Gastroesophageal sphincter (tissue), 4 donors: ENCODE measurements at regions not wholly inside any gene's neighbourhood (a gene's known extent, or its start where the extent isn't known, plus 50 kb on each side); places are given as distances from the start of the nearest gene placed in this dataset.

Source experiments
- ATAC-seq: fragments of 150-250 bp; one replicate; pipeline ENCODE4 v1.9.1; 2016; ENCODE audit warnings: mild to moderate bottlenecking, moderate library complexity
- H3K27ac ChIP-seq, 4 donors: fragments of 200-600 bp; sonication (generic) in 3 of 4; 1 replicate in 3 of 4; 2 replicates in 1 of 4; pipeline ENCODE4 v1.5.1; 2016 to 2019
- H3K27me3 ChIP-seq: fragments of 200-600 bp; sonication (generic); one replicate; pipeline ENCODE4 v1.5.1; 2019
- H3K36me3 ChIP-seq, 2 donors: fragments of 200-600 bp; sonication (generic); one replicate each; pipeline ENCODE4 v1.5.1; 2019; ENCODE audit warnings: control low read depth in 1 of 2
- H3K4me1 ChIP-seq, 3 donors: fragments of 200-600 bp; sonication (generic); 1 replicate in 2 of 3; 2 replicates in 1 of 3; pipeline ENCODE4 v1.5.1; 2016 to 2019; ENCODE audit warnings: control low read depth in 2 of 3
- H3K4me3 ChIP-seq, 2 donors: fragments of 200-600 bp; sonication (generic); one replicate each; pipeline ENCODE4 v1.5.1; 2019; ENCODE audit warnings: mild to moderate bottlenecking in 1 of 2, moderate library complexity in 1 of 2
- H3K9me3 ChIP-seq, 3 donors: fragments of 200-600 bp; sonication (generic); one replicate each; pipeline ENCODE4 v1.5.1; 2017 to 2019; ENCODE audit warnings: control low read depth in 2 of 3
- EP300 ChIP-seq: sonication (generic); formaldehyde crosslinking; IDR thresholded peaks from one replicate; pipeline ENCODE4 v1.6.1; 2017; ENCODE audit warnings: antibody characterized with exemption, mild to moderate bottlenecking
- POLR2A ChIP-seq, 2 donors: fragments of 450-650 bp; IDR thresholded peaks; one replicate each; pipeline ENCODE4 v1.6.1; 2017; ENCODE audit warnings: antibody characterized with exemption in 2 of 2, mild to moderate bottlenecking in 2 of 2, moderate library complexity in 1 of 2
- POLR2AphosphoS5 ChIP-seq: sonication (generic); formaldehyde crosslinking; IDR thresholded peaks from one replicate; pipeline ENCODE4 v1.6.1; 2017; ENCODE audit warnings: antibody characterized with exemption
- WGBS, 2 donors: methylation state at CpG; one replicate each; pipeline ENCODE4 v1.1.5; 2018; ENCODE audit warnings: low coverage in 1 of 2; 5-methylcytosine and 5-hydroxymethylcytosine counted together
- TF ChIP-seq, protein P1 (sequence below), 4 experiments: fragments of 200-600 bp in 2 of 4; fragments of 450-650 bp in 2 of 4; sonication (generic) in 1 of 4; IDR thresholded peaks; one replicate each; pipeline ENCODE4 v1.5.1; 2017 to 2019; ENCODE audit warnings: antibody characterized with exemption in 4 of 4, mild to moderate bottlenecking in 2 of 4, moderate library complexity in 2 of 4

DNA sequence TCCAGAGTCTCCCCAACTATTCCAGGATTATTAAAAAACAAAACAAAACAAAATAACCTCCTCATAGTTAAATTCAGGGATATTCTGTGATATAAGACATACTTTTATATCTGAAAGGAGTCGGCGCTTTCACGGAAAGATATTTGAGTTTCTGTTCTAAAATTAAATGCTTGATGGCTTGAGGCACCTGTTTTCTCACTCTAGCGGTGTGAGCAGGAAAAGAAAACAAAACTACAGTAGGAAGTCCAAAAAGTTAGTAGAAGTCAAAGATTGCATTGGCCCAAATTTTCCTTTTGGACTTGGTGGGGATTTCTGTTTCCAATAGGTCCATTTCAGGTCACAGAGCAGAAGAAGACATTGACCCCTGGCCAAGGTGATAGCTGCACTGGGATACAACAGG lies 716.1 kb upstream of the POT1 start:
- Histone ChIP-seq H3K4me1 (no peaks in the 10 kb centered on the region), H3K27ac (no peak overlapping the region), H3K9me3 (no peaks in the 10 kb centered on the region), H3K36me3 (no peaks in the 10 kb centered on the region), H3K4me3 (no peak overlapping the region), H3K27me3 (no peaks in the 10 kb centered on the region)
- 76 to 78% methylated on average over 4 of the region's 4 CpGs for WGBS, 2 donors
- ATAC-seq, result no peak
- TF ChIP-seq POLR2AphosphoS5 (no peak), POLR2A (IDR thresholded peaks at IDR 0.05) (no peak), EP300 (no peak)
- TF ChIP-seq, protein P1, sequence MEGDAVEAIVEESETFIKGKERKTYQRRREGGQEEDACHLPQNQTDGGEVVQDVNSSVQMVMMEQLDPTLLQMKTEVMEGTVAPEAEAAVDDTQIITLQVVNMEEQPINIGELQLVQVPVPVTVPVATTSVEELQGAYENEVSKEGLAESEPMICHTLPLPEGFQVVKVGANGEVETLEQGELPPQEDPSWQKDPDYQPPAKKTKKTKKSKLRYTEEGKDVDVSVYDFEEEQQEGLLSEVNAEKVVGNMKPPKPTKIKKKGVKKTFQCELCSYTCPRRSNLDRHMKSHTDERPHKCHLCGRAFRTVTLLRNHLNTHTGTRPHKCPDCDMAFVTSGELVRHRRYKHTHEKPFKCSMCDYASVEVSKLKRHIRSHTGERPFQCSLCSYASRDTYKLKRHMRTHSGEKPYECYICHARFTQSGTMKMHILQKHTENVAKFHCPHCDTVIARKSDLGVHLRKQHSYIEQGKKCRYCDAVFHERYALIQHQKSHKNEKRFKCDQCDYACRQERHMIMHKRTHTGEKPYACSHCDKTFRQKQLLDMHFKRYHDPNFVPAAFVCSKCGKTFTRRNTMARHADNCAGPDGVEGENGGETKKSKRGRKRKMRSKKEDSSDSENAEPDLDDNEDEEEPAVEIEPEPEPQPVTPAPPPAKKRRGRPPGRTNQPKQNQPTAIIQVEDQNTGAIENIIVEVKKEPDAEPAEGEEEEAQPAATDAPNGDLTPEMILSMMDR (IDR thresholded peaks at IDR 0.05), result no peak

DNA sequence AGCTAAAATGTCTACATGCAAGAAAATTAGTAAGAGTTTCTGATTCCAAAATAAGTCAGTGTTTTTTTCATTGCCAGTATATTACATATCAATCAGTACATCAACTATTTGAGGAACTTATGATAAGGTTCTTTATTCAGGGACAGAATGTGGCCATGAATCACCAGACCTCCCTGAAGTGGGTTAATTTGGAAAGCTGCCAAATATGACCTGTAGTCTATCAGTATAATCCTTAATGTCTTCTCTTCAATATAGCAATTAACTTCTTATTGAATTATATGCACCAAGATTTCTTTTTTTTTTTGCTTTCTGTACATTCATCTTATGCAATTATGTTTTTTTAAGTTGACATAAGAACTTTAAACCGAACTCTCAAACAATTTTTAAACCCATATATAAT lies 714.5 kb upstream of the POT1 start:
- Histone ChIP-seq H3K27ac (no peak overlapping the region), H3K4me1 (no peaks in the 10 kb centered on the region), H3K27me3 (no peaks in the 10 kb centered on the region), H3K9me3 (no peaks in the 10 kb centered on the region), H3K4me3 (no peak overlapping the region), H3K36me3 (no peaks in the 10 kb centered on the region)
- WGBS, 2 donors, result 47% methylated on average over 1 of the region's 1 CpG; no CpG with 5 or more reads in 1 of the 2 donors
- TF ChIP-seq EP300, result no peak
- no peak for TF ChIP-seq POLR2AphosphoS5
- no peak for TF ChIP-seq POLR2A (IDR thresholded peaks at IDR 0.05)
- TF ChIP-seq, protein P1 (IDR thresholded peaks at IDR 0.05), result no peak
- no peak for ATAC-seq

DNA sequence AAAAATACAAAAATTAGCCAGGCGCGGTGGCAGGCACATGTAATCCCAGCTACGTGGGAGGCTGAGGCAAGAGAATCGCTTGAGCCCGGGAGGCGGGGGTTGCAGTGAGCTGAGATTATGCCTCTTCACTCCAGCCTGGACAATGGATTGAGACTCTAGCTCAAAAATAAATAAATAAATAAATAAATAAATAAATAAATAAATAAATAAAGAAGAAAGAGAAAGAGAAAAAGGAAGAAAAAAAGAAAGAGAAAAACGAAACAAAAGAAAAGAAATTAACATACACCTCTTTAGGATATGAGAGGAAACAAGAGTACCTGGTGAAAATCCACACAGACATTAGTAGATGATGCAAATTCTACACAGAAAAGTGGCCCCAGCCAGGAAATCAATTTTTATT lies 713.7 kb upstream of the POT1 start:
- Histone ChIP-seq H3K36me3 (no peaks in the 10 kb centered on the region), H3K9me3 (no peaks in the 10 kb centered on the region), H3K27me3 (no peaks in the 10 kb centered on the region), H3K4me3 (no peak overlapping the region), H3K4me1 (no peaks in the 10 kb centered on the region), H3K27ac (no peak overlapping the region)
- TF ChIP-seq, protein P1 (IDR thresholded peaks at IDR 0.05), result no peak
- TF ChIP-seq POLR2AphosphoS5, result no peak
- no peak for TF ChIP-seq POLR2A (IDR thresholded peaks at IDR 0.05)
- TF ChIP-seq EP300, result no peak
- 90 to 98% methylated on average over 2 to 4 of the region's 7 CpGs for WGBS, 2 donors
- no peak for ATAC-seq

DNA sequence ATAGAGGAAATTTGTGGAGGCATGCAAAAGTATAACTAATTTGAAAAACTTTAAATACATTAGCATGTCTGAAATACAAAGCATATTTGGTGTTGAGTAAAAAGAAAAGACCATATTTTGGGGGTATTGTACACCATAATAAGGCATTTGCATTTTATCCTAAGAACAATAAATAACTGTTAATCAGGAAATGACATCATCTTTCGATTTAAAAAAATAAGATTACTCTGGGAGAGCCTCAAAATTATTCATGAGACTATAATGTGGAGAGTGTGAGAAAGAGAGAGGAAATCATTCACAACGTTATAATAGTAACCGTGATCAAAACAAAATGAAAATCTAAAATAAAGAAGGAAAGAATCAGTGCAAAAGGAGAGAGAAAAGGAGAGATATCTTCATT lies 712.3 kb upstream of the POT1 start:
- Histone ChIP-seq H3K4me3 (no peak overlapping the region), H3K27me3 (no peaks in the 10 kb centered on the region), H3K36me3 (no peaks in the 10 kb centered on the region), H3K4me1 (no peaks in the 10 kb centered on the region), H3K27ac (no peak overlapping the region), H3K9me3 (no peaks in the 10 kb centered on the region)
- TF ChIP-seq EP300 (no peak), POLR2AphosphoS5 (no peak), POLR2A (IDR thresholded peaks at IDR 0.05) (no peak)
- TF ChIP-seq, protein P1 (IDR thresholded peaks at IDR 0.05), result no peak
- no peak for ATAC-seq
- 50 to 52% methylated on average over 3 of the region's 3 CpGs for WGBS, 2 donors

DNA sequence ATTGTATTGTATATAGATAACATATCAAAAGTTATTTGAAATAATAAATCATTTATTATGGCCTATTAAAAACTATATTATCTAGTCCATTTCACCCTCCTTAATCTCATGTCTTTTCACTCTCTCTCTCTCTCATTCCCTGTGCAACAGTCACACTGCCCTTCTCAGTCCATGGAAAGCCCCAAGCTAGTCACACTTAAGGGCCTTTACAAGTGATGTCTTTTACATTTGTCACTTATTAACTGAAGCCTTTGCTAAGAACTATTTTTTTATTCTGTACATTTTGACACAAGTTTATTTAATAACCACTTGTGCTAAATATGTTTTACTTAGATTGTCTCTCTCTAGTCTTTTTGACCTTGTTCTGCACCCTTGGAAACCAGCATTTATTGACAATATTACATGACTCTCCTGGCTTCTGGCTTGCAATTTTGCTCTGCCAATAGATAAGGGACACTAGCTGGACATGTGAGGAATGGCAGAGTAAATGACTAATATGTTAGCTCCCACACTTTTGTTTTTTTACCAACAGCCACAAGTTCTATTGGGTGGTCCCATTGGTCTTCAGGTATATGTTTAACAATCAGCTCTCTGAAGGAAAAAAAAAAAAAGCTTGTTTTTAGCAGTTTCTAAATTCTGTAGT lies 706.8 kb upstream of the POT1 start:
- TF ChIP-seq EP300, result no peak
- no peak for TF ChIP-seq POLR2AphosphoS5
- TF ChIP-seq, protein P1 (IDR thresholded peaks at IDR 0.05), result no peak
- no peak for TF ChIP-seq POLR2A (IDR thresholded peaks at IDR 0.05)
- Histone ChIP-seq H3K27me3 (no peaks in the 10 kb centered on the region), H3K9me3 (no peaks in the 10 kb centered on the region), H3K36me3 (no peaks in the 10 kb centered on the region), H3K27ac (no peak overlapping the region), H3K4me1 (no peaks in the 10 kb centered on the region), H3K4me3 (no peak overlapping the region)
- no peak for ATAC-seq
